ENCODE measurements at regions not wholly inside any gene's neighbourhood (a gene's known extent, or its start where the extent isn't known, plus 50 kb on each side); places are given as distances from the start of the nearest gene placed in this dataset.

GRCh38 chr15:98425173-98425572, 223.2 kb upstream of the IGF1R start:
- TF ChIP-seq CTCF (conservative IDR thresholded peaks at IDR 0.05; ENCODE audit: low read depth, low read length), result no peak
- no peak for TF ChIP-seq EZH2phosphoT487 (IDR thresholded peaks at IDR 0.05; ENCODE audit: borderline replicate concordance, low read length)
